Upper lobe of right lung (tissue), 1 donor: ENCODE measurements at regions not wholly inside any gene's neighbourhood (a gene's known extent, or its start where the extent isn't known, plus 50 kb on each side); places are given as distances from the start of the nearest gene placed in this dataset.

Source experiments
- ATAC-seq: fragments of 200-7000 bp; cut with Tn5 transposase; one replicate; pipeline ENCODE4 v1.9.1; 2020; ENCODE audit warnings: mild to moderate bottlenecking, moderate library complexity
- DNase-seq: peaks from one replicate; pipeline ENCODE4 v3.0.0-alpha.2; 2020
- H3K27ac ChIP-seq: fragments of 200-600 bp; one replicate; pipeline ENCODE4 v1.8.0; 2022
- H3K27me3 ChIP-seq: fragments of 200-600 bp; one replicate; pipeline ENCODE4 v1.8.0; 2022; ENCODE audit warnings: mild to moderate bottlenecking
- H3K36me3 ChIP-seq: fragments of 200-600 bp; one replicate; pipeline ENCODE4 v1.8.0; 2022
- H3K4me1 ChIP-seq: fragments of 200-600 bp; one replicate; pipeline ENCODE4 v1.8.0; 2022
- H3K4me3 ChIP-seq: fragments of 200-600 bp; one replicate; pipeline ENCODE4 v1.8.0; 2022; ENCODE audit warnings: mild to moderate bottlenecking
- H3K9me3 ChIP-seq: fragments of 200-600 bp; one replicate; pipeline ENCODE4 v1.8.0; 2022
- CTCF ChIP-seq: fragments of 200-600 bp; IDR thresholded peaks from one replicate; pipeline ENCODE4 v1.8.0; 2022; ENCODE audit warnings: antibody characterized with exemption
- intact Hi-C: fragments of 100-400 bp; cut with DNase I; formaldehyde crosslinking; loops from one replicate; pipeline ENCODE4 v1.11.0; 2022
- donor health status: DM: no; HTN: yes; CAD: no; lungs with severe emphysema.

DNA sequence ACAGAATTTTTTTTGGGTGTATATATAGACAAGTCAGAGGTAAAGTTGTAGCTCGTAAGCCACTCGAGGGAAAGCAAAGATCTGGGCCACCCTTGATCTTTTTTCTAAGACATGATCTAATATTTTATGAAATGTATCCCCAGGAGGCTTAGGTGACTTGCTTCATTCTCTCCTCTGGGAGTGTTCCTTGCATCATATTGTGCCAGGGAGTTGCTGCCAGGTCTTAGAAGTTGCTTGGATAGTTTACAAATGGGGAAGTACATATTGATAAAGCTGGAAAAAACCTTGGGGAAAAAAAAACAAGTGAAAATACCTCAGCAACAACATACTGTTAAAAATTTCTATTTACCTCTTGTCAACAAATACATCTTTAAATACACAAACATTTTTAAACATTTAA, 110.9 kb upstream of the CYYR1 start:
- intact Hi-C loops, result no loop called here
- H3K4me1 ChIP-seq, result no peaks in the 10 kb centered on the region
- no peak overlapping the region for H3K27ac ChIP-seq
- ATAC-seq (no peak), DNase-seq (no peak)
- no peak for TF ChIP-seq CTCF
- H3K36me3 ChIP-seq, result no peaks in the 10 kb centered on the region
- H3K9me3 ChIP-seq, result no peaks in the 10 kb centered on the region
- H3K27me3 ChIP-seq, result no peaks in the 10 kb centered on the region
- H3K4me3 ChIP-seq, result no peak overlapping the region

GRCh38 chr21:26679284-26679683, 106.2 kb upstream of the CYYR1 start:
- Histone ChIP-seq H3K4me3 (no peak overlapping the region), H3K27me3 (no peaks in the 10 kb centered on the region), H3K4me1 (no peaks in the 10 kb centered on the region), H3K9me3 (no peaks in the 10 kb centered on the region), H3K27ac (no peak overlapping the region), H3K36me3 (no peaks in the 10 kb centered on the region)
- DNase-seq (no peak), ATAC-seq (no peak)
- intact Hi-C loops, result no loop called here
- TF ChIP-seq CTCF, result no peak

- DNase-seq (no peak), ATAC-seq (no peak)
- intact Hi-C loops, result no loop called here
- H3K9me3 ChIP-seq, result no peaks in the 10 kb centered on the region
- H3K36me3 ChIP-seq, result no peaks in the 10 kb centered on the region
- no peaks in the 10 kb centered on the region for H3K27me3 ChIP-seq
- no peak overlapping the region for H3K27ac ChIP-seq
- no peaks in the 10 kb centered on the region for H3K4me1 ChIP-seq
- no peak overlapping the region for H3K4me3 ChIP-seq
- no peak for TF ChIP-seq CTCF
Measured at GRCh38 chr21:26674323-26674722, 101.2 kb upstream of the CYYR1 start.

GRCh38 chr21:26669215-26669764, 96.2 kb upstream of the CYYR1 start:
- intact Hi-C loops, result no loop called here
- H3K4me1 ChIP-seq, result no peaks in the 10 kb centered on the region
- ATAC-seq, result no peak
- no peaks in the 10 kb centered on the region for H3K36me3 ChIP-seq
- no peak overlapping the region for H3K4me3 ChIP-seq
- no peak for DNase-seq
- H3K27ac ChIP-seq, result no peak overlapping the region
- TF ChIP-seq CTCF, result no peak
- H3K9me3 ChIP-seq, result no peaks in the 10 kb centered on the region
- no peaks in the 10 kb centered on the region for H3K27me3 ChIP-seq

- no peak for TF ChIP-seq CTCF
- no peaks in the 10 kb centered on the region for H3K27me3 ChIP-seq
- no peak overlapping the region for H3K4me3 ChIP-seq
- intact Hi-C loops, result no loop called here
- DNase-seq, result no peak
- no peak for ATAC-seq
- no peaks in the 10 kb centered on the region for H3K9me3 ChIP-seq
- H3K27ac ChIP-seq, result no peak overlapping the region
- H3K36me3 ChIP-seq, result no peaks in the 10 kb centered on the region
- no peaks in the 10 kb centered on the region for H3K4me1 ChIP-seq
Measured at GRCh38 chr21:26659757-26660156, 86.7 kb upstream of the CYYR1 start.

GRCh38 chr21:26659182-26659581, 86.1 kb upstream of the CYYR1 start:
- no peak for TF ChIP-seq CTCF
- intact Hi-C loops, result no loop called here

More at GRCh38 chr21:26659182-26659581, 86.1 kb upstream of the CYYR1 start:
- Histone ChIP-seq H3K4me1 (no peaks in the 10 kb centered on the region), H3K9me3 (no peaks in the 10 kb centered on the region), H3K36me3 (no peaks in the 10 kb centered on the region), H3K27me3 (no peaks in the 10 kb centered on the region), H3K4me3 (no peak overlapping the region), H3K27ac (no peak overlapping the region)
- DNase-seq (no peak), ATAC-seq (no peak)
